Retinal pigment epithelial cell (primary cell): ENCODE measurements at regions not wholly inside any gene's neighbourhood (a gene's known extent, or its start where the extent isn't known, plus 50 kb on each side); places are given as distances from the start of the nearest gene placed in this dataset.

ENCODE experiments used
- DNase-seq: peaks from one replicate; pipeline ENCODE4 v3.0.0-alpha.2; 2010; ENCODE audit warnings: low read depth
- H3K4me3 ChIP-seq: 2 replicates; pipeline ENCODE4 v1.5.1; 2011; ENCODE audit warnings: mild to moderate bottlenecking, low read length, control low read depth, moderate library complexity
- CTCF ChIP-seq: conservative IDR thresholded peaks from 2 replicates; pipeline ENCODE4 v1.5.1; 2011; ENCODE audit warnings: low read depth, low read length, control low read depth, inconsistent platforms

GRCh38 chr18:78610179-78610578 is 369.4 kb upstream of the SALL3 start:
- no peak for TF ChIP-seq CTCF

GRCh38 chr18:78611201-78611800 is 368.3 kb upstream of the SALL3 start:
- TF ChIP-seq CTCF: no peak
- H3K4me3 ChIP-seq: no peak overlapping the region
- DNase-seq: no peak

More at GRCh38 chr18:78610179-78610578, 369.4 kb upstream of the SALL3 start:
- no peak overlapping the region for H3K4me3 ChIP-seq
- DNase-seq: no peak

GRCh38 chr18:78611869-78612268 is 367.7 kb upstream of the SALL3 start:
- TF ChIP-seq CTCF: no peak
- no peak for DNase-seq
- no peak overlapping the region for H3K4me3 ChIP-seq

- DNase-seq: no peak
- TF ChIP-seq CTCF: no peak
- H3K4me3 ChIP-seq: no peak overlapping the region
Observed at GRCh38 chr18:78612318-78612717, 367.3 kb upstream of the SALL3 start.

GRCh38 chr18:78612801-78613200 is 366.8 kb upstream of the SALL3 start:
- DNase-seq: no peak
- TF ChIP-seq CTCF: no peak
- H3K4me3 ChIP-seq: no peak overlapping the region

GRCh38 chr18:78618726-78619125 is 360.9 kb upstream of the SALL3 start:
- H3K4me3 ChIP-seq: no peak overlapping the region
- DNase-seq: no peak
- TF ChIP-seq CTCF: no peak

GRCh38 chr18:78619854-78620253 is 359.8 kb upstream of the SALL3 start:
- H3K4me3 ChIP-seq: no peak overlapping the region
- no peak for TF ChIP-seq CTCF
- no peak for DNase-seq
